Brain pericyte (primary cell): ENCODE measurements at regions not wholly inside any gene's neighbourhood (a gene's known extent, or its start where the extent isn't known, plus 50 kb on each side); places are given as distances from the start of the nearest gene placed in this dataset.
"Not testable (repeated sequence)": the region's sequence is repeated elsewhere in the genome, so short reads cannot be mapped to it uniquely, and the experiment has no call there.

Source experiments
- DNase-seq: peaks from one replicate; pipeline ENCODE4 v3.0.0-alpha.2; 2012; ENCODE audit warnings: low read depth, low spot score

- no peak for DNase-seq
Measured at GRCh38 chr2:221999717-222000116, 299.1 kb downstream of the PAX3 start.

- DNase-seq, result no peak
Measured at GRCh38 chr2:221999166-221999565, 299.6 kb downstream of the PAX3 start.

- DNase-seq, result no peak
Measured at GRCh38 chr2:221997683-221998082, 301.1 kb downstream of the PAX3 start.

GRCh38 chr2:221997100-221997499 is 301.7 kb downstream of the PAX3 start:
- DNase-seq, result no peak

GRCh38 chr2:221994926-221995325 is 303.9 kb downstream of the PAX3 start:
- no peak for DNase-seq

- not testable (repeated sequence) for DNase-seq
Measured at GRCh38 chr2:221984376-221984775, 314.4 kb downstream of the PAX3 start.

- DNase-seq, result no peak
Measured at GRCh38 chr2:221981912-221982470, 316.8 kb downstream of the PAX3 start.

- no peak for DNase-seq
Measured at GRCh38 chr2:221975151-221975550, 323.6 kb downstream of the PAX3 start.

- no peak for DNase-seq
Measured at GRCh38 chr2:221973902-221974301, 324.9 kb downstream of the PAX3 start.

- DNase-seq, result no peak
Measured at GRCh38 chr2:221973502-221973901, 325.3 kb downstream of the PAX3 start.

- no peak for DNase-seq
Measured at GRCh38 chr2:221972813-221973478, 325.9 kb downstream of the PAX3 start.

GRCh38 chr2:221970389-221970788 is 328.4 kb downstream of the PAX3 start:
- no peak for DNase-seq

- no peak for DNase-seq
Measured at GRCh38 chr2:221969830-221970144, 329.0 kb downstream of the PAX3 start.

GRCh38 chr2:221969087-221969829 is 329.5 kb downstream of the PAX3 start:
- no peak for DNase-seq

- no peak for DNase-seq
Measured at GRCh38 chr2:221962186-221962585, 336.6 kb downstream of the PAX3 start.

- DNase-seq, result no peak
Measured at GRCh38 chr2:221961561-221961960, 337.2 kb downstream of the PAX3 start.

- no peak for DNase-seq
Measured at GRCh38 chr2:221958224-221958623, 340.6 kb downstream of the PAX3 start.

GRCh38 chr2:221948076-221948475 is 350.7 kb downstream of the PAX3 start:
- DNase-seq, result no peak

- not testable (repeated sequence) for DNase-seq
Measured at GRCh38 chr2:221944452-221944851, 354.3 kb downstream of the PAX3 start.

- no peak for DNase-seq
Measured at GRCh38 chr2:221943076-221943810, 355.6 kb downstream of the PAX3 start.

GRCh38 chr2:221931251-221931991 is 359.3 kb upstream of the EPHA4 start:
- no peak for DNase-seq

- no peak for DNase-seq
Measured at GRCh38 chr2:221929259-221929658, 357.2 kb upstream of the EPHA4 start.
